CD14-positive monocyte (primary cell): ENCODE measurements at regions not wholly inside any gene's neighbourhood (a gene's known extent, or its start where the extent isn't known, plus 50 kb on each side); places are given as distances from the start of the nearest gene placed in this dataset.

Source experiments
- DNase-seq, 3 donors: peaks; one replicate each; pipeline ENCODE4 v3.0.0-alpha.2; 2011 to 2022
- H2AFZ ChIP-seq: 2 replicates; pipeline ENCODE4 v1.6.0; 2012; ENCODE audit warnings: mild to moderate bottlenecking, low read depth, low read length, inconsistent platforms; ENCODE audit not compliant: insufficient read depth, poor library complexity, severe bottlenecking
- H3K27ac ChIP-seq, 2 donors: 1 replicate in 1 of 2; 2 replicates in 1 of 2; pipeline ENCODE4 v1.5.1; 2012 to 2013; ENCODE audit warnings: low read length in 2 of 2, control low read depth in 1 of 2, inconsistent platforms in 1 of 2, low read depth in 1 of 2, mild to moderate bottlenecking in 1 of 2
- H3K27me3 ChIP-seq, 2 donors: one replicate each; pipeline versions ENCODE4 v1.6.0 to v1.6.1; 2011 to 2013; ENCODE audit warnings: low read length in 2 of 2; ENCODE audit not compliant: control insufficient read depth in 2 of 2, insufficient read depth in 2 of 2
- H3K36me3 ChIP-seq, 2 donors: replicated peaks in 1 of 2; 1 replicate in 1 of 2; 2 replicates in 1 of 2; pipeline versions ENCODE4 v1.5.1 to v1.6.1; 2012 to 2013; ENCODE audit warnings: low read length in 2 of 2, control low read depth in 1 of 2, inconsistent platforms in 1 of 2, mild to moderate bottlenecking in 1 of 2; ENCODE audit not compliant: insufficient read depth in 2 of 2, control insufficient read depth in 1 of 2
- H3K4me1 ChIP-seq, 2 donors: 1 replicate in 1 of 2; 2 replicates in 1 of 2; pipeline versions ENCODE4 v1.5.1 to v1.6.1; 2012 to 2013; ENCODE audit warnings: low read length in 2 of 2, control low read depth in 1 of 2, inconsistent platforms in 1 of 2, mild to moderate bottlenecking in 1 of 2, moderate library complexity in 1 of 2; ENCODE audit not compliant: insufficient read depth in 2 of 2, control insufficient read depth in 1 of 2
- H3K4me2 ChIP-seq: replicated peaks from 2 replicates; pipeline ENCODE3; 2012; ENCODE audit warnings: low read length, moderate library complexity, mild to moderate bottlenecking; ENCODE audit not compliant: poor library complexity, severe bottlenecking; ENCODE audit errors: extremely low read depth
- H3K4me3 ChIP-seq, 3 experiments: fragments of 200-600 bp in 1 of 3; sonication (generic) in 1 of 3; replicated peaks in 1 of 3; 1 replicate in 2 of 3; 2 replicates in 1 of 3; pipeline ENCODE4 v1.5.1; 2011 to 2013; ENCODE audit warnings: low read length in 3 of 3, mild to moderate bottlenecking in 3 of 3, control low read depth in 2 of 3, low read depth in 2 of 3, inconsistent platforms in 1 of 3, moderate library complexity in 1 of 3
- H3K79me2 ChIP-seq: 2 replicates; pipeline ENCODE4 v1.6.0; 2012; ENCODE audit warnings: mild to moderate bottlenecking, control low read depth, inconsistent platforms, low read length, moderate library complexity; ENCODE audit not compliant: insufficient read depth
- H3K9ac ChIP-seq: 2 replicates; pipeline ENCODE4 v1.6.0; 2017; ENCODE audit warnings: low read length, mild to moderate bottlenecking; ENCODE audit not compliant: insufficient read depth, poor library complexity, severe bottlenecking
- H3K9me3 ChIP-seq, 2 donors: replicated peaks in 1 of 2; 1 replicate in 1 of 2; 2 replicates in 1 of 2; pipeline versions ENCODE4 v1.5.1 to v1.6.1; 2012 to 2013; ENCODE audit warnings: low read length in 2 of 2, control low read depth in 1 of 2; ENCODE audit not compliant: control insufficient read depth in 1 of 2, insufficient read depth in 1 of 2
- H4K20me1 ChIP-seq: 2 replicates; pipeline ENCODE4 v1.6.0; 2012; ENCODE audit warnings: mild to moderate bottlenecking, low read length, control low read depth, moderate library complexity; ENCODE audit not compliant: insufficient read depth
- H3K27ac Mint-ChIP-seq, 7 donors: one replicate each; pipeline ENCODE4 v1.8.0; 2020; ENCODE audit warnings: mild to moderate bottlenecking in 7 of 7, mixed read lengths in 7 of 7, moderate library complexity in 6 of 7, inconsistent platforms in 2 of 7
- H3K27me3 Mint-ChIP-seq, 3 donors: one replicate each; pipeline ENCODE4 v1.8.0; 2021 to 2022; ENCODE audit warnings: low read depth in 3 of 3, mild to moderate bottlenecking in 3 of 3, mixed read lengths in 3 of 3, moderate library complexity in 3 of 3, inconsistent platforms in 1 of 3
- H3K36me3 Mint-ChIP-seq, 2 donors: one replicate each; pipeline ENCODE4 v1.8.0; 2020; ENCODE audit warnings: mixed read lengths in 2 of 2, inconsistent platforms in 1 of 2, mild to moderate bottlenecking in 1 of 2
- H3K4me1 Mint-ChIP-seq: one replicate; pipeline ENCODE4 v1.8.0; 2020; ENCODE audit warnings: mild to moderate bottlenecking, mixed read lengths
- H3K4me3 Mint-ChIP-seq, 2 donors: one replicate each; pipeline ENCODE4 v1.8.0; 2020; ENCODE audit warnings: mild to moderate bottlenecking in 2 of 2, mixed read lengths in 2 of 2, moderate library complexity in 1 of 2
- H3K9me3 Mint-ChIP-seq, 7 donors: one replicate each; pipeline ENCODE4 v1.8.0; 2020 to 2022; ENCODE audit warnings: mixed read lengths in 7 of 7, mild to moderate bottlenecking in 6 of 7, moderate library complexity in 6 of 7, inconsistent platforms in 2 of 7
- CTCF ChIP-seq: fragments of 200-600 bp; IDR thresholded peaks from one replicate; pipeline ENCODE4 v1.8.0; 2022; ENCODE audit warnings: antibody characterized with exemption, mild to moderate bottlenecking
- WGBS: methylation state at CpG from one replicate; pipeline ENCODE4 v1.1.5; 2013; ENCODE audit warnings: missing lambda C conversion rate; ENCODE audit not compliant: insufficient coverage; 5-methylcytosine and 5-hydroxymethylcytosine counted together
- intact Hi-C, 2 donors: fragments of 100-400 bp; cut with micrococcal nuclease; formaldehyde crosslinking; loops; one replicate each; pipeline versions ENCODE4 v1.15.0 to v1.15.1; 2023

- Mint-ChIP-seq H3K4me1 (peaks cover 29% of the 10 kb centered on the region), H3K27ac (peak overlapping the region in 1 of 7 donors; percentile 10), H3K9me3 (peaks cover 0 to 2% (median 0%) of the 10 kb centered on the region in 7 donors), H3K4me3 (no peak overlapping the region), H3K27me3 (no peaks in the 10 kb centered on the region), H3K36me3 (peaks cover 0 to 2% of the 10 kb centered on the region in 2 donors)
- intact Hi-C loops = loop anchor here (5.0 to 10.0 kb wide), 2 partner anchors 53 to 56 kb away; no protein-coding TSS in a partner anchor
- no peak overlapping the region for H3K4me3 ChIP-seq
- H3K4me2 ChIP-seq = no peak overlapping the region
- no peak for DNase-seq
- no peak for TF ChIP-seq CTCF
- H3K4me1 ChIP-seq = peaks cover 16 to 25% of the 10 kb centered on the region in 2 donors
- no peak overlapping the region for H2AFZ ChIP-seq
- no peaks in the 10 kb centered on the region for H3K27me3 ChIP-seq
- no peaks in the 10 kb centered on the region for H3K9me3 ChIP-seq
- no peak overlapping the region for H3K9ac ChIP-seq
- no peaks in the 10 kb centered on the region for H3K36me3 ChIP-seq
- H3K27ac ChIP-seq = no peak overlapping the region
- no peaks in the 10 kb centered on the region for H4K20me1 ChIP-seq
- H3K79me2 ChIP-seq = no peaks in the 10 kb centered on the region
Observed at GRCh38 chr4:80128941-80129340, 55.9 kb upstream of the ANTXR2 start.

- Mint-ChIP-seq H3K36me3 (peaks cover 0 to 2% of the 10 kb centered on the region in 2 donors), H3K27me3 (no peaks in the 10 kb centered on the region), H3K4me1 (peaks cover 29% of the 10 kb centered on the region), H3K9me3 (peaks cover 0 to 3% (median 0%) of the 10 kb centered on the region in 7 donors), H3K27ac (peak overlapping the region in 3 of 7 donors; percentile 26 to 59 (median 46)), H3K4me3 (no peak overlapping the region)
- 92% methylated on average over 2 of the region's 3 CpGs for WGBS
- intact Hi-C loops = loop anchor here (5.0 to 10.0 kb wide), 2 partner anchors 54 to 57 kb away; no protein-coding TSS in a partner anchor
- no peak overlapping the region for H3K27ac ChIP-seq
- no peak overlapping the region for H2AFZ ChIP-seq
- no peak overlapping the region for H3K9ac ChIP-seq
- peaks cover 16 to 25% of the 10 kb centered on the region in 2 donors for H3K4me1 ChIP-seq
- no peak for TF ChIP-seq CTCF
- H3K4me3 ChIP-seq = no peak overlapping the region
- H4K20me1 ChIP-seq = no peaks in the 10 kb centered on the region
- no peaks in the 10 kb centered on the region for H3K9me3 ChIP-seq
- H3K79me2 ChIP-seq = no peaks in the 10 kb centered on the region
- DNase-seq = no peak
- no peaks in the 10 kb centered on the region for H3K36me3 ChIP-seq
- H3K27me3 ChIP-seq = no peaks in the 10 kb centered on the region
- peak overlapping the region; percentile 7 for H3K4me2 ChIP-seq
Observed at GRCh38 chr4:80127870-80128419, 54.9 kb upstream of the ANTXR2 start.
